WTC11 (cell line): ENCODE measurements at regions not wholly inside any gene's neighbourhood (a gene's known extent, or its start where the extent isn't known, plus 50 kb on each side); places are given as distances from the start of the nearest gene placed in this dataset.

Experiments used
- ATAC-seq: fragments of 200-7000 bp; cut with Tn5 transposase; 2 replicates; pipeline ENCODE4 v1.10.0; 2021; ENCODE audit warnings: mild to moderate bottlenecking, moderate library complexity
- CTCF ChIA-PET: fragments of 300-600 bp; sonication (Branson Sonifier 250); formaldehyde crosslinking; loops from one replicate; lab custom pipeline; 2021; ENCODE audit warnings: antibody characterized with exemption; lab: Charles Lee
- POLR2A ChIA-PET: fragments of 350-600 bp; sonication (Branson Sonifier 250); formaldehyde crosslinking; loops from one replicate; lab custom pipeline; 2021; ENCODE audit warnings: antibody characterized with exemption; lab: Charles Lee
- DNase-seq: peaks from one replicate; pipeline ENCODE4 v3.0.0; 2021; ENCODE audit warnings: low spot score
- H3K27ac Mint-ChIP-seq: 2 replicates; pipeline ENCODE4 v1.8.0; 2021; ENCODE audit warnings: mixed read lengths
- H3K27me3 Mint-ChIP-seq: 2 replicates; pipeline ENCODE4 v1.8.0; 2021; ENCODE audit warnings: low read depth, mild to moderate bottlenecking, moderate library complexity, mixed read lengths
- H3K36me3 Mint-ChIP-seq: 2 replicates; pipeline ENCODE4 v1.8.0; 2021; ENCODE audit warnings: mixed read lengths
- H3K4me1 Mint-ChIP-seq: 2 replicates; pipeline ENCODE4 v1.8.0; 2022; ENCODE audit warnings: mixed read lengths
- H3K4me3 Mint-ChIP-seq: 2 replicates; pipeline ENCODE4 v1.8.0; 2021; ENCODE audit warnings: mild to moderate bottlenecking, moderate library complexity, mixed read lengths
- H3K9me3 Mint-ChIP-seq: 2 replicates; pipeline ENCODE4 v1.8.0; 2021; ENCODE audit warnings: mixed read lengths
- CBFB ChIP-seq: sonication (generic); formaldehyde crosslinking; IDR thresholded peaks from 2 replicates; pipeline ENCODE4 v1.8.1; 2022; ENCODE audit warnings: mild to moderate bottlenecking, low read depth, missing genetic modification reagents
- CDX4 ChIP-seq: fragments of 250-450 bp; sonication (Bioruptor Pico); IDR thresholded peaks from 2 replicates; pipeline ENCODE4 v1.9.0; 2021; ENCODE audit warnings: moderate library complexity, mild to moderate bottlenecking, inconsistent platforms, borderline replicate concordance
- ELF4 ChIP-seq: sonication (generic); formaldehyde crosslinking; IDR thresholded peaks from 2 replicates; pipeline ENCODE4 v1.8.1; 2022; ENCODE audit warnings: low read depth, mild to moderate bottlenecking, moderate library complexity, missing genetic modification reagents
- ERG ChIP-seq: fragments of 250-450 bp; sonication (Bioruptor Pico); IDR thresholded peaks from 2 replicates; pipeline ENCODE4 v1.8.0; 2021; ENCODE audit warnings: mild to moderate bottlenecking
- GRHL2 ChIP-seq: fragments of 250-450 bp; sonication (Bioruptor Pico); IDR thresholded peaks from 2 replicates; pipeline ENCODE4 v1.8.0; 2022; ENCODE audit warnings: mild to moderate bottlenecking, moderate library complexity; ENCODE audit not compliant: insufficient replicate concordance, severe bottlenecking
- IRF2 ChIP-seq: sonication (generic); formaldehyde crosslinking; IDR thresholded peaks from 2 replicates; pipeline ENCODE4 v1.8.0; 2022; ENCODE audit warnings: low read depth, missing genetic modification reagents, borderline replicate concordance
- ZSCAN18 ChIP-seq: fragments of 250-450 bp; sonication (Bioruptor Pico); IDR thresholded peaks from 2 replicates; pipeline ENCODE4 v2.1.2; 2022; ENCODE audit warnings: mild to moderate bottlenecking, moderate library complexity
- TF ChIP-seq, protein P1 (sequence below): sonication (generic); formaldehyde crosslinking; IDR thresholded peaks from 2 replicates; pipeline ENCODE4 v1.8.1; 2023; ENCODE audit warnings: mild to moderate bottlenecking, missing genetic modification reagents
- TF ChIP-seq, protein P2 (sequence below): sonication (generic); formaldehyde crosslinking; IDR thresholded peaks from 2 replicates; pipeline ENCODE4 v1.8.0; 2023; ENCODE audit warnings: missing genetic modification reagents, mild to moderate bottlenecking, borderline replicate concordance
- TF ChIP-seq, protein P3 (sequence below): sonication (generic); formaldehyde crosslinking; IDR thresholded peaks from 2 replicates; pipeline ENCODE4 v1.8.1; 2022; ENCODE audit warnings: missing genetic modification reagents, borderline replicate concordance
- TF ChIP-seq, protein P4 (sequence below): sonication (generic); formaldehyde crosslinking; IDR thresholded peaks from 2 replicates; pipeline ENCODE4 v1.8.0; 2022; ENCODE audit warnings: mild to moderate bottlenecking, missing genetic modification reagents

GRCh38 chr1:203929741-203930309 lies 68.4 kb downstream of the SNRPE start:
- Mint-ChIP-seq H3K4me3 (no peak overlapping the region), H3K9me3 (no peaks in the 10 kb centered on the region), H3K27me3 (no peaks in the 10 kb centered on the region; the same call in 1 of the 2 replicates), H3K27ac (no peak overlapping the region), H3K36me3 (no peaks in the 10 kb centered on the region), H3K4me1 (no peaks in the 10 kb centered on the region; the same call in 1 of the 2 replicates)
- TF ChIP-seq, protein P1, sequence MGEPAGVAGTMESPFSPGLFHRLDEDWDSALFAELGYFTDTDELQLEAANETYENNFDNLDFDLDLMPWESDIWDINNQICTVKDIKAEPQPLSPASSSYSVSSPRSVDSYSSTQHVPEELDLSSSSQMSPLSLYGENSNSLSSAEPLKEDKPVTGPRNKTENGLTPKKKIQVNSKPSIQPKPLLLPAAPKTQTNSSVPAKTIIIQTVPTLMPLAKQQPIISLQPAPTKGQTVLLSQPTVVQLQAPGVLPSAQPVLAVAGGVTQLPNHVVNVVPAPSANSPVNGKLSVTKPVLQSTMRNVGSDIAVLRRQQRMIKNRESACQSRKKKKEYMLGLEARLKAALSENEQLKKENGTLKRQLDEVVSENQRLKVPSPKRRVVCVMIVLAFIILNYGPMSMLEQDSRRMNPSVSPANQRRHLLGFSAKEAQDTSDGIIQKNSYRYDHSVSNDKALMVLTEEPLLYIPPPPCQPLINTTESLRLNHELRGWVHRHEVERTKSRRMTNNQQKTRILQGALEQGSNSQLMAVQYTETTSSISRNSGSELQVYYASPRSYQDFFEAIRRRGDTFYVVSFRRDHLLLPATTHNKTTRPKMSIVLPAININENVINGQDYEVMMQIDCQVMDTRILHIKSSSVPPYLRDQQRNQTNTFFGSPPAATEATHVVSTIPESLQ (CRISPR knock-in tag) = no peak
- DNase-seq (no peak), ATAC-seq (no peak)
- CTCF ChIA-PET = no interaction called here
- POLR2A ChIA-PET = no interaction called here

GRCh38 chr1:203930342-203930741 lies 68.9 kb downstream of the SNRPE start:
- H3K27ac Mint-ChIP-seq = no peak overlapping the region
- H3K4me3 Mint-ChIP-seq = no peak overlapping the region
- no peaks in the 10 kb centered on the region for H3K36me3 Mint-ChIP-seq
- ATAC-seq (no peak), DNase-seq (no peak)
- ChIA-PET POLR2A (no interaction called here), CTCF (no interaction called here)
- no peaks in the 10 kb centered on the region; the same call in 1 of the 2 replicates for H3K4me1 Mint-ChIP-seq
- H3K27me3 Mint-ChIP-seq = no peaks in the 10 kb centered on the region
- no peak for TF ChIP-seq ZSCAN18
- TF ChIP-seq GRHL2 (CRISPR knock-in tag) = no peak
- no peak for TF ChIP-seq ELF4
- TF ChIP-seq IRF2 = no peak
- TF ChIP-seq, protein P2, sequence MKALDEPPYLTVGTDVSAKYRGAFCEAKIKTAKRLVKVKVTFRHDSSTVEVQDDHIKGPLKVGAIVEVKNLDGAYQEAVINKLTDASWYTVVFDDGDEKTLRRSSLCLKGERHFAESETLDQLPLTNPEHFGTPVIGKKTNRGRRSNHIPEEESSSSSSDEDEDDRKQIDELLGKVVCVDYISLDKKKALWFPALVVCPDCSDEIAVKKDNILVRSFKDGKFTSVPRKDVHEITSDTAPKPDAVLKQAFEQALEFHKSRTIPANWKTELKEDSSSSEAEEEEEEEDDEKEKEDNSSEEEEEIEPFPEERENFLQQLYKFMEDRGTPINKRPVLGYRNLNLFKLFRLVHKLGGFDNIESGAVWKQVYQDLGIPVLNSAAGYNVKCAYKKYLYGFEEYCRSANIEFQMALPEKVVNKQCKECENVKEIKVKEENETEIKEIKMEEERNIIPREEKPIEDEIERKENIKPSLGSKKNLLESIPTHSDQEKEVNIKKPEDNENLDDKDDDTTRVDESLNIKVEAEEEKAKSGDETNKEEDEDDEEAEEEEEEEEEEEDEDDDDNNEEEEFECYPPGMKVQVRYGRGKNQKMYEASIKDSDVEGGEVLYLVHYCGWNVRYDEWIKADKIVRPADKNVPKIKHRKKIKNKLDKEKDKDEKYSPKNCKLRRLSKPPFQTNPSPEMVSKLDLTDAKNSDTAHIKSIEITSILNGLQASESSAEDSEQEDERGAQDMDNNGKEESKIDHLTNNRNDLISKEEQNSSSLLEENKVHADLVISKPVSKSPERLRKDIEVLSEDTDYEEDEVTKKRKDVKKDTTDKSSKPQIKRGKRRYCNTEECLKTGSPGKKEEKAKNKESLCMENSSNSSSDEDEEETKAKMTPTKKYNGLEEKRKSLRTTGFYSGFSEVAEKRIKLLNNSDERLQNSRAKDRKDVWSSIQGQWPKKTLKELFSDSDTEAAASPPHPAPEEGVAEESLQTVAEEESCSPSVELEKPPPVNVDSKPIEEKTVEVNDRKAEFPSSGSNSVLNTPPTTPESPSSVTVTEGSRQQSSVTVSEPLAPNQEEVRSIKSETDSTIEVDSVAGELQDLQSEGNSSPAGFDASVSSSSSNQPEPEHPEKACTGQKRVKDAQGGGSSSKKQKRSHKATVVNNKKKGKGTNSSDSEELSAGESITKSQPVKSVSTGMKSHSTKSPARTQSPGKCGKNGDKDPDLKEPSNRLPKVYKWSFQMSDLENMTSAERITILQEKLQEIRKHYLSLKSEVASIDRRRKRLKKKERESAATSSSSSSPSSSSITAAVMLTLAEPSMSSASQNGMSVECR = no peak
- TF ChIP-seq ERG = no peak
- TF ChIP-seq, protein P3, sequence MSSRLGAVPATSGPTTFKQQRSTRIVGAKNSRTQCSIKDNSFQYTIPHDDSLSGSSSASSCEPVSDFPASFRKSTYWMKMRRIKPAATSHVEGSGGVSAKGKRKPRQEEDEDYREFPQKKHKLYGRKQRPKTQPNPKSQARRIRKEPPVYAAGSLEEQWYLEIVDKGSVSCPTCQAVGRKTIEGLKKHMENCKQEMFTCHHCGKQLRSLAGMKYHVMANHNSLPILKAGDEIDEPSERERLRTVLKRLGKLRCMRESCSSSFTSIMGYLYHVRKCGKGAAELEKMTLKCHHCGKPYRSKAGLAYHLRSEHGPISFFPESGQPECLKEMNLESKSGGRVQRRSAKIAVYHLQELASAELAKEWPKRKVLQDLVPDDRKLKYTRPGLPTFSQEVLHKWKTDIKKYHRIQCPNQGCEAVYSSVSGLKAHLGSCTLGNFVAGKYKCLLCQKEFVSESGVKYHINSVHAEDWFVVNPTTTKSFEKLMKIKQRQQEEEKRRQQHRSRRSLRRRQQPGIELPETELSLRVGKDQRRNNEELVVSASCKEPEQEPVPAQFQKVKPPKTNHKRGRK (CRISPR knock-in tag) = no peak
- TF ChIP-seq CDX4 (CRISPR knock-in tag) = no peak
- no peak for TF ChIP-seq CBFB (CRISPR knock-in tag)
- TF ChIP-seq, protein P4, sequence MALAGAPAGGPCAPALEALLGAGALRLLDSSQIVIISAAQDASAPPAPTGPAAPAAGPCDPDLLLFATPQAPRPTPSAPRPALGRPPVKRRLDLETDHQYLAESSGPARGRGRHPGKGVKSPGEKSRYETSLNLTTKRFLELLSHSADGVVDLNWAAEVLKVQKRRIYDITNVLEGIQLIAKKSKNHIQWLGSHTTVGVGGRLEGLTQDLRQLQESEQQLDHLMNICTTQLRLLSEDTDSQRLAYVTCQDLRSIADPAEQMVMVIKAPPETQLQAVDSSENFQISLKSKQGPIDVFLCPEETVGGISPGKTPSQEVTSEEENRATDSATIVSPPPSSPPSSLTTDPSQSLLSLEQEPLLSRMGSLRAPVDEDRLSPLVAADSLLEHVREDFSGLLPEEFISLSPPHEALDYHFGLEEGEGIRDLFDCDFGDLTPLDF (CRISPR knock-in tag) = no peak
- no peaks in the 10 kb centered on the region for H3K9me3 Mint-ChIP-seq
